HCT116 (cell line): ENCODE measurements at regions not wholly inside any gene's neighbourhood (a gene's known extent, or its start where the extent isn't known, plus 50 kb on each side); places are given as distances from the start of the nearest gene placed in this dataset.

Experiments
- CEBPB ChIP-seq: IDR thresholded peaks from 2 replicates; pipeline ENCODE4 v1.6.1; 2012; ENCODE audit warnings: low read depth
- ELF1 ChIP-seq: IDR thresholded peaks from 2 replicates; pipeline ENCODE4 v1.6.1; 2012; ENCODE audit warnings: low read depth, borderline replicate concordance
- EZH2 ChIP-seq: fragments of 200-600 bp; sonication (generic); IDR thresholded peaks from 2 replicates; pipeline ENCODE4 v1.6.1; 2017; ENCODE audit warnings: antibody characterized with exemption, mixed run types
- POLR2A ChIP-seq: IDR thresholded peaks from 2 replicates; pipeline ENCODE4 v1.7.0; 2011; ENCODE audit warnings: borderline replicate concordance; ENCODE audit not compliant: insufficient read depth, insufficient read length; ENCODE audit errors: extremely low read depth
- POLR2AphosphoS5 ChIP-seq: IDR thresholded peaks from 2 replicates; pipeline ENCODE4 v1.6.1; 2011; ENCODE audit warnings: mild to moderate bottlenecking, low read depth, low read length, moderate library complexity
- RAD21 ChIP-seq: IDR thresholded peaks from 2 replicates; pipeline ENCODE4 v1.6.1; 2012; ENCODE audit warnings: low read depth, mild to moderate bottlenecking
- ZNF274 ChIP-seq: fragments of 200-500 bp; sonication (Bioruptor generic); IDR thresholded peaks from 2 replicates; pipeline ENCODE4 v1.6.1; 2014; ENCODE audit warnings: mild to moderate bottlenecking, low read depth, low read length, inconsistent platforms
- TF ChIP-seq, protein P1 (sequence below), 3 experiments: fragments of 200-600 bp in 1 of 3; sonication (generic) in 1 of 3; IDR thresholded peaks in 2 of 3; conservative IDR thresholded peaks in 1 of 3; 2 replicates each; pipeline ENCODE4 v1.5.1; 2012 to 2017; ENCODE audit warnings: low read depth in 2 of 3, low read length in 2 of 3, antibody characterized with exemption in 1 of 3, borderline replicate concordance in 1 of 3, control low read depth in 1 of 3, mild to moderate bottlenecking in 1 of 3, mixed read lengths in 1 of 3, mixed run types in 1 of 3, moderate library complexity in 1 of 3; ENCODE audit not compliant: insufficient read depth in 1 of 3
- TF ChIP-seq, protein P2 (sequence below): IDR thresholded peaks from 2 replicates; pipeline ENCODE4 v1.6.1; 2012
- TF ChIP-seq, protein P3 (sequence below): IDR thresholded peaks from 2 replicates; pipeline ENCODE4 v1.6.1; 2012; ENCODE audit warnings: low read depth

DNA sequence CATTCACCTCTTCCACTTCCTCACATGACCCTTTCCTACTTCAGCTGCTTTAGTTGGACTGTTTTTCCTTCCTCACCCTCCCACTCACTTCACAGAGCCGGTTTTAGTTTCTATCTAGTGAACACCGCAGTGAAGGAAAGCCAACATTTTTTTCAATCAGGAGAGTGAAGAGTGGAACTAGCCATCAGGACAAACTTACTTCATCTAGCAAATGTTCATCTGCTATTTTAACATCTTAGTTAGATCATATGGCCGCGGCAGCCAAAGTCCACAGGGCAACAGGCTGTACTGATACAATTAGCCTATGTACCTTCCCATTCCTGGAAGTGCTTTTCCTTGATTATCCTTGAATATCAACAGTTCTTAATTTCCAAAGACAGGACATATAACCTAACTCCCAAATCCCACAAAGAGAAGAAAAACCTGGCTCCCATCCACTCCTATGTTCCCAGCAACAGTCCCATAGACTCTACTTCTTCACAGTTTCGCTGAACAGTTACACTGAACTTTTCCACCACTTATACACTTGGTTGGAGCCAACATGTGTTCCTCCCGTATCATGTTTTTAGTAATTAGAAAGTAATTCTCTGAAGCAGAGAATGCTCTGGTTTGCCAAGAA is 456.2 kb upstream of the THBS1 start:
- TF ChIP-seq POLR2AphosphoS5 = no peak
- TF ChIP-seq, protein P1, sequence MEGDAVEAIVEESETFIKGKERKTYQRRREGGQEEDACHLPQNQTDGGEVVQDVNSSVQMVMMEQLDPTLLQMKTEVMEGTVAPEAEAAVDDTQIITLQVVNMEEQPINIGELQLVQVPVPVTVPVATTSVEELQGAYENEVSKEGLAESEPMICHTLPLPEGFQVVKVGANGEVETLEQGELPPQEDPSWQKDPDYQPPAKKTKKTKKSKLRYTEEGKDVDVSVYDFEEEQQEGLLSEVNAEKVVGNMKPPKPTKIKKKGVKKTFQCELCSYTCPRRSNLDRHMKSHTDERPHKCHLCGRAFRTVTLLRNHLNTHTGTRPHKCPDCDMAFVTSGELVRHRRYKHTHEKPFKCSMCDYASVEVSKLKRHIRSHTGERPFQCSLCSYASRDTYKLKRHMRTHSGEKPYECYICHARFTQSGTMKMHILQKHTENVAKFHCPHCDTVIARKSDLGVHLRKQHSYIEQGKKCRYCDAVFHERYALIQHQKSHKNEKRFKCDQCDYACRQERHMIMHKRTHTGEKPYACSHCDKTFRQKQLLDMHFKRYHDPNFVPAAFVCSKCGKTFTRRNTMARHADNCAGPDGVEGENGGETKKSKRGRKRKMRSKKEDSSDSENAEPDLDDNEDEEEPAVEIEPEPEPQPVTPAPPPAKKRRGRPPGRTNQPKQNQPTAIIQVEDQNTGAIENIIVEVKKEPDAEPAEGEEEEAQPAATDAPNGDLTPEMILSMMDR (IDR thresholded peaks at IDR 0.05 in 2 of 3, conservative IDR thresholded peaks at IDR 0.05 in 1 of 3; ENCODE audit: borderline replicate concordance in 1 of 3, insufficient read depth in 1 of 3, low read depth in 2 of 3, low read length in 2 of 3) = no peak
- TF ChIP-seq CEBPB = no peak
- TF ChIP-seq, protein P2, sequence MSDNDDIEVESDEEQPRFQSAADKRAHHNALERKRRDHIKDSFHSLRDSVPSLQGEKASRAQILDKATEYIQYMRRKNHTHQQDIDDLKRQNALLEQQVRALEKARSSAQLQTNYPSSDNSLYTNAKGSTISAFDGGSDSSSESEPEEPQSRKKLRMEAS = no peak
- no peak for TF ChIP-seq EZH2
- TF ChIP-seq POLR2A = no peak
- TF ChIP-seq ZNF274 = no peak
- no peak for TF ChIP-seq RAD21
- TF ChIP-seq, protein P3, sequence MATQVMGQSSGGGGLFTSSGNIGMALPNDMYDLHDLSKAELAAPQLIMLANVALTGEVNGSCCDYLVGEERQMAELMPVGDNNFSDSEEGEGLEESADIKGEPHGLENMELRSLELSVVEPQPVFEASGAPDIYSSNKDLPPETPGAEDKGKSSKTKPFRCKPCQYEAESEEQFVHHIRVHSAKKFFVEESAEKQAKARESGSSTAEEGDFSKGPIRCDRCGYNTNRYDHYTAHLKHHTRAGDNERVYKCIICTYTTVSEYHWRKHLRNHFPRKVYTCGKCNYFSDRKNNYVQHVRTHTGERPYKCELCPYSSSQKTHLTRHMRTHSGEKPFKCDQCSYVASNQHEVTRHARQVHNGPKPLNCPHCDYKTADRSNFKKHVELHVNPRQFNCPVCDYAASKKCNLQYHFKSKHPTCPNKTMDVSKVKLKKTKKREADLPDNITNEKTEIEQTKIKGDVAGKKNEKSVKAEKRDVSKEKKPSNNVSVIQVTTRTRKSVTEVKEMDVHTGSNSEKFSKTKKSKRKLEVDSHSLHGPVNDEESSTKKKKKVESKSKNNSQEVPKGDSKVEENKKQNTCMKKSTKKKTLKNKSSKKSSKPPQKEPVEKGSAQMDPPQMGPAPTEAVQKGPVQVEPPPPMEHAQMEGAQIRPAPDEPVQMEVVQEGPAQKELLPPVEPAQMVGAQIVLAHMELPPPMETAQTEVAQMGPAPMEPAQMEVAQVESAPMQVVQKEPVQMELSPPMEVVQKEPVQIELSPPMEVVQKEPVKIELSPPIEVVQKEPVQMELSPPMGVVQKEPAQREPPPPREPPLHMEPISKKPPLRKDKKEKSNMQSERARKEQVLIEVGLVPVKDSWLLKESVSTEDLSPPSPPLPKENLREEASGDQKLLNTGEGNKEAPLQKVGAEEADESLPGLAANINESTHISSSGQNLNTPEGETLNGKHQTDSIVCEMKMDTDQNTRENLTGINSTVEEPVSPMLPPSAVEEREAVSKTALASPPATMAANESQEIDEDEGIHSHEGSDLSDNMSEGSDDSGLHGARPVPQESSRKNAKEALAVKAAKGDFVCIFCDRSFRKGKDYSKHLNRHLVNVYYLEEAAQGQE = no peak
- no peak for TF ChIP-seq ELF1
